Keratinocyte (primary cell): ENCODE measurements at regions not wholly inside any gene's neighbourhood (a gene's known extent, or its start where the extent isn't known, plus 50 kb on each side); places are given as distances from the start of the nearest gene placed in this dataset.

Source experiments
- EZH2 ChIP-seq: IDR thresholded peaks from one replicate; pipeline ENCODE4 v1.6.1; 2012; ENCODE audit warnings: inconsistent platforms, mild to moderate bottlenecking, low read length, moderate library complexity
- TF ChIP-seq, protein P1 (sequence below), 3 experiments: IDR thresholded peaks in 1 of 3; conservative IDR thresholded peaks in 1 of 3; optimal IDR thresholded peaks in 1 of 3; 2 replicates in 2 of 3; 3 replicates in 1 of 3; pipeline versions ENCODE3 to v1.5.1; 2011; ENCODE audit warnings: low read length in 3 of 3, mild to moderate bottlenecking in 3 of 3, moderate library complexity in 2 of 3, control low read depth in 1 of 3, inconsistent platforms in 1 of 3; ENCODE audit not compliant: insufficient read depth in 2 of 3; ENCODE audit errors: extremely low read depth in 1 of 3

DNA sequence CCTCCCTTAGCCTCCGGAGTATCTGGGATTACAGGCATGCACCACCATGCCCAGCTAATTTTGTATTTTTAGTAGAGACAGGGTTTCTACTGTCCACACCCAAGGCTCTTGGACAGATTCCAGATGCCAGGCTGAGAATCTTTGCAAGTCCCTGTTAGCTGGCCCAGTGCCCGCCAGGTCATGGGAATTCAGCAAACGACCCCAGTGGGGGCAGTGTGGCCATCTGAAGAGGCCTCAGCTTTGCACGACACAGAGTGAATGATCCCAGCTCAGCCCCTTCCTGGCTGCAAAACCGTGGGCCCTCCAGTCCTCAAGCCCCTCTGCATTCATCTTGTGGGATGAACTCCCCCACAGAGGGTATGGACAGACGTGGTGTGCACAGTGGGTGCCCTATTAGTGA lies 179.5 kb upstream of the ID2 start:
- TF ChIP-seq, protein P1, sequence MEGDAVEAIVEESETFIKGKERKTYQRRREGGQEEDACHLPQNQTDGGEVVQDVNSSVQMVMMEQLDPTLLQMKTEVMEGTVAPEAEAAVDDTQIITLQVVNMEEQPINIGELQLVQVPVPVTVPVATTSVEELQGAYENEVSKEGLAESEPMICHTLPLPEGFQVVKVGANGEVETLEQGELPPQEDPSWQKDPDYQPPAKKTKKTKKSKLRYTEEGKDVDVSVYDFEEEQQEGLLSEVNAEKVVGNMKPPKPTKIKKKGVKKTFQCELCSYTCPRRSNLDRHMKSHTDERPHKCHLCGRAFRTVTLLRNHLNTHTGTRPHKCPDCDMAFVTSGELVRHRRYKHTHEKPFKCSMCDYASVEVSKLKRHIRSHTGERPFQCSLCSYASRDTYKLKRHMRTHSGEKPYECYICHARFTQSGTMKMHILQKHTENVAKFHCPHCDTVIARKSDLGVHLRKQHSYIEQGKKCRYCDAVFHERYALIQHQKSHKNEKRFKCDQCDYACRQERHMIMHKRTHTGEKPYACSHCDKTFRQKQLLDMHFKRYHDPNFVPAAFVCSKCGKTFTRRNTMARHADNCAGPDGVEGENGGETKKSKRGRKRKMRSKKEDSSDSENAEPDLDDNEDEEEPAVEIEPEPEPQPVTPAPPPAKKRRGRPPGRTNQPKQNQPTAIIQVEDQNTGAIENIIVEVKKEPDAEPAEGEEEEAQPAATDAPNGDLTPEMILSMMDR (optimal IDR thresholded peaks at IDR 0.05 in 1 of 3, IDR thresholded peaks at IDR 0.05 in 1 of 3, conservative IDR thresholded peaks at IDR 0.05 in 1 of 3; ENCODE audit: extremely low read depth in 1 of 3, insufficient read depth in 2 of 3, low read length in 3 of 3) = no peak
- TF ChIP-seq EZH2 = no peak
